HK-2 (cell line): ENCODE measurements at regions not wholly inside any gene's neighbourhood (a gene's known extent, or its start where the extent isn't known, plus 50 kb on each side); places are given as distances from the start of the nearest gene placed in this dataset.

ENCODE experiments used
- DNase-seq: peaks from one replicate; pipeline ENCODE4 v3.0.0-alpha.2; 2018; ENCODE audit not compliant: unreplicated experiment

DNA sequence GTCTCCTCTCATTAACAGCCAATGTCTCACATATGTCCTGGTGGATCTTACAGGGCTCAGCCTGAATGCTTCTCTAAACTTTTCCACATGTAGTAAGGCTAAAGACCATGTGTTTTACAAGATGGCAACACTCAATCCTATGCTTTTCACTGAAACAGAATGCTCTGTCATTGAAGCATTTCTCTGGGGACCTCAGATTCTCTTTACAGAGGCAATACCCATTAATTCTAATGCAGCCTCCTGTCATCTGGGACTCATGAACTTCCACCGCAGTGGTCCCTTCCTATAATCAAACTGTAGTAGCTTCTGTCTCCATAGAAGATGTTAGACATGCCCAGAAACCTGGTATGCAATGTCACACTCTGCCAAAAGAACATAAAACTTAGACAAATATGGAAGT, 926.6 kb upstream of the RBFOX1 start:
- no peak for DNase-seq

DNA sequence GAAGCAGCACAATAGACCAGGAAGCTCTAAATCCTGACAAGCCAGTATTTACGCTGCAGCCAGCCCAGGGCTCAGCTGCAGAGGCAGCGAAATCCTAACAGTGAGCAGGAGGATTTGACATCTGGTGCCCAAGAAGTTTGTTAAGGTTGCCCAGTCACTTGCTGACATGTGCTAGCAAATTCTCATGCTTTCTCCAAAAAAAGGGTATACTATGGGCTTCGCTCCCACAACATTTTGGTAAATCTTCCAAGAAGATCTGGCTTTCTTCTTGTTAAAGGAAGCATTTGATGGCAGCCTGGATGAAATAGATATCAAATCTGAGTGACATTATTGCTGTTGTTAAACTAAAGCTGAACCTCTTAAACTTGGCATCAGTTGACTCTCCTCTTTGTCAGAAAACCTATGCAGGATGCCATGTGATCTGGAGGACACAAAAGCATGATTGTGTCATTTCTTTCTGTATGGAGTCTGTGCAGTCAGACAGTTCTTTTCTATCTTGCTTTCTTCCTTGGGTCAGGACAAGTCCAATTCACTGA, 949.7 kb upstream of the RBFOX1 start:
- no peak for DNase-seq

DNA sequence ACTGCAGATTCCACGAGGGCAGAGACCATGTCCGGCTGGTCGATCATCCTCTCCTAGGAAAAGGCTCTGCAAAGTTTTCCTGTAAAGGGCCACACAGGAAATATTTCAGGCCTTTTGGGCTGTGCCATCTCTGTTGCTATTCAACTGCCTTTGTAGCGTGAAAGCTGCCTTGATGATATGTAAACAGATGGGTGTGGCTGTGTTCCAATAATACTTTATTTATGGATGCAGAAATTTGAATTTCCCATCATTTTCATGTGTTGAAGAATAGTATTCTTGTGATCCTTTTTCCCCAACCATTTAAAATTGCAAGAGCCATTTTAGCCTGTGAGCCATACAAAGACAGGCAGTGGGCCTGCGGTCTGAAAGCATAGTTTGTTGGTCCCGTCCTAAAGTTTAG, 950.7 kb upstream of the RBFOX1 start:
- no peak for DNase-seq

DNA sequence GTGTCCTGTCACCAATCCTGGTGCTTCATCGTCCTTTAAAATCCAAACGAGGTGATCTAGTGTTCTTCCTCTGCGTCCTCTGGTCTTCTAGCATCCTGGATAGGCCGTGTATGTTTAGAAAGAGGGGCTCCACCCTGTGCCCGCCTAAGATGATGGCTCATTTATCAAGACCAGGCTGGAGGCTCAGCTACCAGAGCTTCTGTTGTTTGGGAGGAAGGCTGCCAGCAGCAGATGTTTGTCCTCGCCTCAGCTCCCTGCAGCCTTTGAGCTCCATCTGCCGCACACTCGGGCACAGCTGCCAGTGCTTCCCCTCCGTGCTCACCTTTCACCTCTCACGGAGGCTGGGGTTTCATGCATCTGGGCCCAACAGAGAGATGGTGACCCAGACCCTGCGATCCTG, 954.7 kb upstream of the RBFOX1 start:
- no peak for DNase-seq

DNA sequence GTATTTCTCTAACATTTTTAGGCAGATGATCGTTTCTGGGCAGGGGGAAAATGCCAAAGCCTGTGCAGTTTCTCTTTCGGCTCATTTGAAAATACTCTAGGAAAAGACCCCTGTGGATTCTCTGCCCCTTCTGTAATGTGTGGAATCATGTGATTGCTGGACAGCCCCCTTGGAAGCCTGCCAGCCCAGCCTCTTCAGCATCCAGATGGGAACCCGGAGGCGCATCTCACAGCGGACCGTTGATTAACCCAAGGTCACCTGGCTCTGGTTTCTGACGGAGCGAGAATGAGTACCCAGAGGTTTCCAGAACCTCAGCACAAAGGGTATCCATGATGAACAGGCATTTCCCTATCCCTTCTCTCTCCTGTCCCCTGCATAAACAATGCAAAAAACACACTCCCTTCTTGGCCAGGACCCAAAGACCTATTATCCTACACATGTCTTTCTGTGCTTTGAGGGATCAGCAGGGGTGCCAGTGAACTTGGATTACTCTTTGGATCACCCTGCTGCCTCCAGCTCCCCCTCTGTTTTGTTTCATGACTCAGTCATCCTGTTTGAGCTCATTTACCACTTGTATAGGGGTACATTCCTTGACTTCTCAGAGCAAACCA, 957.1 kb upstream of the RBFOX1 start:
- DNase-seq = no peak

DNA sequence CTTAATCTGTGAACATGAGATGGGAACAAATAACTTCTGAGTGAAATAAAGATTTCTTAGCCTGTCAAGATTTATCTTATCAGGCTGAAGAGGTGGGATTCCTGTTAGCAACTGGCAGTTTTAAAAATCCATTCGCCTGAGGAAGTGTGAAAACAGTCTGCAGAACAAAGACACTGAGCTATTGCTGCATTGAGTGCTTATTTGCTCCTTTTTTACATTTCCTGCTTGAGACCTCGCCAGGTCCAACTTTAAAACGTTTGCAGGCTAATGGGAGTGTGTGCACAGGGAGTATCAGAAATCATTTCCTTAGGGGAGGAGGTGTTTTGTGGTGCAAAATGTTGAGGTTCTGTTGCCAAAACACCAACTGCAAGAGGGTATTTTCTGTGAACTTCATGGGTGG, 957.8 kb upstream of the RBFOX1 start:
- DNase-seq = no peak

DNA sequence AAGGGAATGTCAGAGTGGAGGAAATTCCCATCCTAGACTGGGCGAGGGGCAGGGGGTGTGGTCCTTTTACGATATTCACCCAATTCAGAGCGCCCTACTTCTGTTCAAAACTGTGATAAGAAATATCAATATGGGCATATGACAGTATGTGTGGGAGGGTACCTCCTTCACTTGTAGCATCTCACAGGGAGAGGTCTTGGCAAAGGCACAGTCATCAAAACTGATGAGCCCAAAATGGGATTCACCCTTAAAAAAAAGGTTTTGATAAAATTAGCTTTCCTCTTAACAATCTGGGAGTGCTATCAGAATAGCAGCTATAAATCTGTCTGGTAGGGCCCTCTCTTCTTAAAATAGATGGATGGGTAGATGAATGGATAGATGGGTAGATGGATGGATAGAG, 967.8 kb upstream of the RBFOX1 start:
- DNase-seq = no peak

DNA sequence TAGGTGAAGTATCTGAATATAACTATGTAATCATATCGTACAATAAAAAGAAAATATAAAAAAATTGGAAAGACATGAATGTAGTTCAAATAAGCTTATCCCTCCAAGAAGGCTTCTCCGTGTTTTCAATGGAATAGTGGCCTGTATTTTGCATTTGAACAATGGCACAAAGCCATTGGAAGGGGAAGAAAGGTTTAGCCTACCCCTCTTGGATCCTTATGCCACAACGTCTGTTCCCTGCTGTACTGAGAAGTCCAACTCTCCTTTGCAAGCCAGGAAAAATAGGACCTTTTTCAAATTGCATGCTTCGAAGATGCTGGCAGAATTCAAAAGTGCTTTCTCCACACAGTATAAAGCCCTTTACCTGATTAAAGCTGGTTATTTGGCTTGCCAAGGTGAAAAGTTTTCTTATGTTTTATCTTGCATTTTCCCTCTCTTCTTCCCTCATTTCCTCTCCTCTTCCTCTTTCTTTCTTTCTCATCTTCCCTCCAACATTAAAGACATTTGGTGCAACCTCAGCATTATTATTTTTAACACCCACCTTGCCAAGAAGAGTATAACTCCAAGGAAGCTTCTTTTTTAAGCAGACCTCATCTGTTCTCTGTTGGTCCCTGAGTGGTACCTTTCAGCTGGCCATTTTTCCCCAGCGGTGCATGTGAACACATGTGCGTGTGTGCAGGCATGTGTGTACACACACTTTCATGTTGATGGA, 968.6 kb upstream of the RBFOX1 start:
- no peak for DNase-seq

DNA sequence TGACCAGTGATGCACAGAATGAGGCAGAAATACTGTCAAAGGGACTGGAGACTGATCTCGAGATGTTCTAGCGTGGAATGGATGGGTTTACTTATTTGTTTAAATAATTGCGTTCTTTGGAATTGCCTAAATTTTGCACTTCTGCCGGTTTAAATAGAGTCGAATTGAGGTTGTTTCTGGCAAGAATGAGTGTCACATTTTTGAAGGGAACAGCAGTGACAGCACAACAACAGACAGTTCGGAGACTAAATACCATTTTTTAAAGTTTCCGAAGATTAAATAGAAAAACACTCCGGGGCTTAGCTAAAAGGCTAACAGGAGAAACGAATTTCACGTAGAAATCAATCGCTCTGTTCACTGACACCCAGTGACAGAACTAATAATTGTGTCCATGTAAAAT, 969.2 kb upstream of the RBFOX1 start:
- no peak for DNase-seq

DNA sequence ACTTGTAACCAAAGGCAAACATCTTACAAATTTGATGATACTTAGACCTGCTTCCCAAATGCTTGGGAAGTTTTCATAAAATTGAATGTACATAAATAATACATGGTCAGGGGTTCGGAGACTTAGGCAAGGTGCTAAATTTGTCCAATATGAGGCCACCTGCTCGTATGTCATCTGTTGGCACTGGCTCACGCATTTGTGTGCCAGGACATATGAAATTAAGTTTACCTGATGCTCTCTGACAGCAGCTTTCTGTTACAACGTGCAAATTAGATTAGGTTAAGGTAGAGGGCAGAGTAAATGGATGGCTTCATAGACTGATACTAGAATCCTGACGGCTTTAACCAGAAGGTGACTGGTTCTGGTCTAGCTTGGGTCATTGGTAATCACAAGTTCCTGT, 970.3 kb upstream of the RBFOX1 start:
- no peak for DNase-seq

DNA sequence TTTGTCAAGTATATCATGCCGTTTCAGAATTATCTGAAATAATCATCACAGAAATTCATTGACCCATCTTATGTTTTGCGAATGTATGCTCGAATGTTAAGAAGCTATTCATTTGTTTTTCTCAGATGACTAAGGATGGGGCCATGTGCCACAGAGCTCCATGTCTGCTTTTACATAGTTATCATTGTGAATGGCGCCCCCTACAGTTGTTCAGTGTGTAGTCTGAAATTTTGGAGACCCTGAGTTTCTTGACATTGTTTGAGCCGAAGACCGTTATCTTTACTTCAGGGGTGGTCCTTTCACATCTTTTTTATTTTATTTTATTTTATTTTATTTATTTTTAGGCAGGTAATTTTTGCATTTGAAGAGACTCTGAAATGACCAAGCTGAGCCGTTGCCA, 972.0 kb upstream of the RBFOX1 start:
- no peak for DNase-seq

DNA sequence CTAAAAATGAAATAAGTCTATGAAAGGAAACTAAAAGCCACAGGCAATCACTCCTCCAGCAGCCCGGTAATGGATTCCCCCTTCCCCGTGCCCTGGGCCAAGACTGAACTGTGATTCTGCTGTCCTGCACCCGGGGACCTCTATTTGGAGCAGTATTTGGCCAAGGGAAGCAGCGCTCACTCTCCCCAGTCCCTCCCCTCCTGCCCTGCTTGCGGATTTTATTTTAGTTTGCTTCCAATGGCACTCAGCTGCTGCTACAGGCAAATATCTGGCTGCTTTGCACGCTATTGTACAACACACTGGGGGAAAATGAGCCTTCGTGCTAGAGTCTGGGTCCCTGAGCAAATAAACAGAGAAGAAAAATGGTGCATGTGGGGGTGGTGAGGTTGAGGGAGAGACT, 975.7 kb upstream of the RBFOX1 start:
- no peak for DNase-seq

DNA sequence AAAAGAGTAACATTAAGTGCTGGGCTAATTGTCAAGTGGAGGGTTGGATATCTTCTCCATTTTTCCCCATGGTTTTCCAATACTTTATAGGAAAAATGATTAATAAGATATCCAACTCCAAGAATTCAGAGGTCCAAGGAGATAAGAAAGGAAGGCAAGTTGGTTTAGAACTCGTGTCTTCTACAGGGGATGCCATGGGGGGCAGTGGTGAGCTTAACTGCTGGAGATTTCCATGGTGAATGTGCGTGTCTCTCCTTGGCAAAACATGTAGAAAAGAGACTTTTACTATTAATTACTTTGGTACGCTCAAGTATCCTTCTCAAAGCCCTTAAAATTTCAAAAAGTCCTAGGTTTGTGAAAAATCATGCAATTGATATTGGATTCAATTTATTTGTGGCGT, 982.9 kb upstream of the RBFOX1 start:
- DNase-seq = no peak

DNA sequence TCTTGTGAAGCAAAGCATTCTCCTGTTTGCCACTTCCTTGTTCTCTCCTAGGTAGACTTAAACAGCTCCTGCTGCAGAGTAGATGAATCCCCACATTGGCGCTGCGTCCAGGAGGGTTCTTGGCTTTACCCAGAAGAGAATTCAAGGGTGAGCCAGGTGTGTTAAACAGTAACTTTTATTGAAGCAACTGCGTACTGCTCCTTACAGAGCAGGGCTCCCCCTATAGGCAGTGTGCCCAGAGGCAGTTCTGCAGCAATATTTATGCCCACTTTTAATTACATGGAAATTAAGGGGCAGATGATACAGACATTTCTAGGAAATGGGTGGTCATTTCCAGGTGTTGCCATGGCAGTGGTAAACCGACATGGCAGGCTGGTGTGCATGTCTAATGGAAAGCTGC, 987.6 kb upstream of the RBFOX1 start:
- DNase-seq = no peak

DNA sequence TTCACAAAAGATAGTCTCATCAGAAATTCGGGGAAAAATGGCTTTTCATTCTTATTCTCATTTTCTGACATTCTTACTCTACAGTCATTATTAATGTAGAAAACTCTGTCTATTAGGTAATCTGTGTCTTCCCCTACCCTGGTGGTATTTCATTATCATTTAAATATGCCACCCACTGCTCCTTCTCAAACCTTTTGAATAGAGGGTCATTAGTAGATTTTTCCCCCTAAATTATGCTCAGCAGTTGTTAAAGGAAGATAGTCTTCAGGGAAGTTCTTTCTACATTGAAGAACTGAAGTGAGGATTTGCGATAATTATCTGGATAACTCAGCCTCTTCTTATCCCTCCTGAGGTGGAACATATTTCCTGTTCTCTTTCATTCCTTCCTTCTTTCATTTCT, 989.5 kb upstream of the RBFOX1 start:
- no peak for DNase-seq

DNA sequence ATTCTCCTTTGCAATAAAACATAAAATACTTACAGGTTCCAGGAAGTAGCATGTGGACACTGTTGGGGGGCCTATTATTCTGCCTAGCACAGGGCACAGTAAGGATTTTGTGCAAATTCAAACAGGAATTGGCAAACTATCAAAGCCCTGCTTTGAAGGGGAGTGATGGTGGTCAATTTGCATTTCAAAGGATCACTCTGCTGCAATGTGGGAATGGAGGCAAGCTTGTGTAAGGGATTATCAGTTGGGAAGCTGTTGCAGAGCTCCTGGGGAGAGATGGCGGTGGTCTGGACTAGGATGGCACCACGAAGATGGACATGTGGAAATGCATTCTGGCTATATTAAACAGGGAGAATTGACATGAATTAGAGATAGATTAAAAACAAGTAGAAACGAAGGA, 990.7 kb upstream of the RBFOX1 start:
- no peak for DNase-seq

DNA sequence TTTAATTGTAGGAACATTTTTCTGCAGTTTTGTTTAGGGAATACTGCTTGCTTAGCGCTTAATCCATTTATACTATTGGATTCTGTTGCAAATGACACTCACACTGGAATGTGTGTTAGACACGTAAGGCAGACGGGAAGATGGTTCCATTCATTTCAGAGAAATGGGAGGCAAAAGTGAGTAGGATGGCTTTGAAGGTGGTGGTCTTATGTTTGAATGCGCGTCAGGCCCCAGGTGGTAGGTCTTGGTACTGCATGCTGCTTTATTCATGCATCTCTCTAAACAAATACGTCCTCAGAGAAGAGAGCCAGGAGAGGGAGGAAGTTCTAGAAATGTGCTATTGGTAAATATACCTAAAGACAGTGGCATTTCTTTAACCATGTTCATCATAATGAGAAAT, 997.6 kb upstream of the RBFOX1 start:
- DNase-seq = peak; percentile 0

DNA sequence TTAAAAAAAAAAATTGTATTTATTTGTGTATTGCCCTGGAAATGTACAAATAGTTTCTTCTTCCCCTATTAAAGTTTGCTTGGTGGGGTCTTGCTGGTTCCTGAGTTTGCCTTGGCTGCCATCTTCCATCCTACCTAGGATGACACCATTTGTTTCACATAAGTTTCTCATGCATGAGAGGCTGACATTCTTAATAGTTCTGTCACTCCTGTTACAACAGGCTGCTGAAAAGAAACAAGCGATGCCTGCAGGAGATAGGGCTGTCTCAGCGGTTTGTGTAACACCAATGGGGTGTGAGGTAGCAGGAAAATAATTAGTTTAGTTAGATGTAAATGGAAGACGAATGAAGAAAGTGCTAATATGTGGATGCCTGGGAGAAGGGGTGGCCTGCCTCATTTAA, 1000.9 kb upstream of the RBFOX1 start:
- DNase-seq = no peak

DNA sequence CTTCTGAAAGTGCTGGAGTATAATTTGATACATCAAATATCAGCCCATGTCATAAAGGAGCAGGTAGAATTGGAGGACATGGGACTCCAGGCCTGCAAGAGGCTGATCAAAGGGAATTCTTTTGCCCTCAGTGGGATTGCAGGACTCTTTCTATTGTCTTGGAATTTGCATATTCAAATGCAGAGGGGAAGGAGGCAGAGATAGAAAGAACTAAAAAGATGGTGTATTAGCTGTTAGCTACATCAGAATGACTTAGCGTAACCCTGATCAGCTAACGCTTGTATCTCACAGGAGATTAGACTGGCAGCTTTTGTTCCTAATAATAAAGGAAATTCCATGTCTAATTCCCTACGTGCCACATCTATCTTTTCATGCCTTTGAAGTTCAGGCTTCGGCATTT, 1014.7 kb upstream of the RBFOX1 start:
- DNase-seq = no peak

DNA sequence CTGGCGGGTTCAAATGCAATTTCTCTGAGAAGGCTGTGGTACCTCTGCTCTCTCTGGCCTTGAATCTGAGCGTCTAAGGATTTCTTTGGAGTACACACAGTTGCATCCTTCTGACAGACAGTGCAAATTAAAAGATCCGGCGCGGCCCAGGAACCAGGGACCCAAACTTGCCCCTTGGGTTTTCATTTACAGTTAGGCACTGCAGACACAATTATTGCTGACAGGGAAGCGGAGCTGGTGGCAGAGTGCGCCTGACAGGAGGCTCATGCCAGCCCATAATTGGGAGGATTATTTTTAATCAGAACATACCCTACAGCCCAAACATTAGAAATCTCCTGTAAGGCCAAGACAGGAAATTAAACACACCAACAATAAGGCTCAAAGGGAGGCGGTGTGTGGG, 1023.4 kb upstream of the RBFOX1 start:
- DNase-seq = no peak

DNA sequence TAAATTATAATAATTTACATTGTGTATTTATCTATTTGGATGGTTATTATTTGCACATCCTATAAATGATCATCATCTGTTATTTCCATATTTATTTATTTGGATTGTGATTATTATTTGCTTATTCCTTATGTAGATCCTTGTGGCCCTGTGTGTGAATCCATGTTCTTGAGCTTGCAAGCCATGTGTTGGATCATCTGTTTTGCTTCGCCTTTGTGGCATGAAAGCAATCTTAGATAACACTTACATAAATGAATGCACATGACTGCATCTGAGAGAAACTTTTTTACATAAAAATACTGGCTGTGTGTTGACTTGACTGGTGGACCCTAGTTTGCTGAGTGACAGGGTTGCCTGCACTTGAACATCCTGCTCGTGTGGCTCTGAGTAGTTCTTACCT, 1024.5 kb upstream of the RBFOX1 start:
- no peak for DNase-seq

DNA sequence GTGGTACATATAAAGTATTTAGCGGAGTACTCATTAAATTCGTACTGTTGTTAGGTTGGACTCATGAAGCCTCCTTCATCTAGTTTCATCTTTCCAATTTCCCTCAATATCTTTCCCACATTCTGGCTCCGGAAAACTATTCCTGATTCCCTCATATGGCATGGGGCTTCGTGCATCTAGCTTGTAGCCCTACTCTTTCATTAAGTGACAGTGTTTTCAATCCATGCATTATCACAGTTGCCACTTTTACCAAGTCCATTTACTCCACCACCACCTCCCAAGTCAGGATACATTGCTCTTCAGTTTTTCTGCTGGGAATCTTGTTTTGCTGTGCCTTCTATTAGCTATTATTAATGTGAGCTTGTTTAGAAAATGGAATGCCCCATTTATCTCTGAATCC, 1032.1 kb upstream of the RBFOX1 start:
- DNase-seq = no peak

DNA sequence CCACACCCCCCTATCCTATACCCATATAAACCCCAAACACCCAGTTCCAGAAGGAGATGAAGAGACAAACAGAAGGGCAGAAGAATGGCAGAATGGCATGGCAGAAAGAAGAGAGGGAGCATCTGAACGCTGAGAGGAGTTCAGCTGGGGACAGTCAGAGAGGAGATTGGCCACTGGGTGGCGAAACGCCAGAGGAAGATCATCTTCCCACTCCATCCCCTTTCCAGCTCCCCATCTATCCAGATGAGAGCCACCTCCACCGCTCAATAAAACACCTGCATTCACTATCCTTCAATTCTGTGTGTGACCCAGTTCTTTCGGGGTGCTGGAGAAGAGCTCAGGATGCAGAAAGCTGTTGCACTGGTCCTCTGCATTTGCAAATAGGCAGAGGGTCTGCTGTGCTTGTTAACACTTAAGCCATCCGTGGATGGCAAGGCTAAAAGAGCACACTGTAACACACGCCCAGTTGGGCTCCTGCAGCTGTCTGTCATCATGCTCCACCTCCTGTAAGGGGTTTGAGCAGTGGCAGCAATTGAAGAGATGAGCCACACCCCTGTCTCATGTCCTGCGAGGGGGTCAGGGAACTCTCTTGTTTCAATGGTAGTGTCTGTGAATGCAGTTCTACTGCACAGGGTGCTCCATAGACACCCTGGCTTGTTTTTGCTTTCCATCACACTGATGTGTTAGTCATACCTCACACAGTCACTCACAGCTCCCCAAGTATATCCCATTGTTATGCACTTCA, 1034.8 kb upstream of the RBFOX1 start:
- no peak for DNase-seq
